ENCODE measurements at regions not wholly inside any gene's neighbourhood (a gene's known extent, or its start where the extent isn't known, plus 50 kb on each side); places are given as distances from the start of the nearest gene placed in this dataset.

DNA sequence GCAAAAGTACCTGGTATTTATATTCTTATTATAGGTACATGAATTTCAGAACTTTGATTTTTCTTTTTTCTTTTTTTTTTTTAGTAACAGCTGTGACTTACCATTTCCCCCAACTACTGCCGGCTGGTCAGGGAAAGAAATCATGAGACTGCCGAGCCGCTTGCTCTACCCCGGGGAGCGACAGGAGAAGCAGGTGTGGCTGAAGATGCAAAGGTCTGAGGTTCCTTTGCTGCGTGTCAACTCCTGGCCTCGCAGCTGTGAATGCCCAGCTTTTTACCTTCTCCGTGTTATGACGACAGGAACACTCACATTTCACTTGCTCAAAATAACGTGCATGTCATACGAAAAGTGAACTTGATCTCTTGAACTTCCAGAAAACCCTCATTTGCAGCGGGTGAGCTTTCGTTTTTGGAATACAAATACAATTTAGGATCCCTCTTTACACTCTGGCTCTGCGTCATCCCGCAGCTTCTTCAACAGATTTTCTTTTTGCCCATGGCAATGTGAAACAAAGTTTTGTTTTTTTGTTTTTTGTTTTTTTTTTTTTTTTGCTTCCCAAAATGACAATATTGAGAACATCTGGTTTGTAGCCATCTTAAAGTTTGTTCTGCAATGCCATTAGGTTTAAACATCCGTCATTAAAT lies 117.9 kb downstream of the EFNB2 start:
- TF ChIP-seq, protein P1, sequence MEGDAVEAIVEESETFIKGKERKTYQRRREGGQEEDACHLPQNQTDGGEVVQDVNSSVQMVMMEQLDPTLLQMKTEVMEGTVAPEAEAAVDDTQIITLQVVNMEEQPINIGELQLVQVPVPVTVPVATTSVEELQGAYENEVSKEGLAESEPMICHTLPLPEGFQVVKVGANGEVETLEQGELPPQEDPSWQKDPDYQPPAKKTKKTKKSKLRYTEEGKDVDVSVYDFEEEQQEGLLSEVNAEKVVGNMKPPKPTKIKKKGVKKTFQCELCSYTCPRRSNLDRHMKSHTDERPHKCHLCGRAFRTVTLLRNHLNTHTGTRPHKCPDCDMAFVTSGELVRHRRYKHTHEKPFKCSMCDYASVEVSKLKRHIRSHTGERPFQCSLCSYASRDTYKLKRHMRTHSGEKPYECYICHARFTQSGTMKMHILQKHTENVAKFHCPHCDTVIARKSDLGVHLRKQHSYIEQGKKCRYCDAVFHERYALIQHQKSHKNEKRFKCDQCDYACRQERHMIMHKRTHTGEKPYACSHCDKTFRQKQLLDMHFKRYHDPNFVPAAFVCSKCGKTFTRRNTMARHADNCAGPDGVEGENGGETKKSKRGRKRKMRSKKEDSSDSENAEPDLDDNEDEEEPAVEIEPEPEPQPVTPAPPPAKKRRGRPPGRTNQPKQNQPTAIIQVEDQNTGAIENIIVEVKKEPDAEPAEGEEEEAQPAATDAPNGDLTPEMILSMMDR (IDR thresholded peaks at IDR 0.05; ENCODE audit: low read depth, low read length, poor library complexity, severe bottlenecking) = no peak
- TF ChIP-seq EZH2phosphoT487 (IDR thresholded peaks at IDR 0.05; ENCODE audit: borderline replicate concordance, low read length) = no peak
